ENCODE measurements at regions not wholly inside any gene's neighbourhood (a gene's known extent, or its start where the extent isn't known, plus 50 kb on each side); places are given as distances from the start of the nearest gene placed in this dataset.
"Not testable (repeated sequence)": the region's sequence is repeated elsewhere in the genome, so short reads cannot be mapped to it uniquely, and the experiment has no call there.

DNA sequence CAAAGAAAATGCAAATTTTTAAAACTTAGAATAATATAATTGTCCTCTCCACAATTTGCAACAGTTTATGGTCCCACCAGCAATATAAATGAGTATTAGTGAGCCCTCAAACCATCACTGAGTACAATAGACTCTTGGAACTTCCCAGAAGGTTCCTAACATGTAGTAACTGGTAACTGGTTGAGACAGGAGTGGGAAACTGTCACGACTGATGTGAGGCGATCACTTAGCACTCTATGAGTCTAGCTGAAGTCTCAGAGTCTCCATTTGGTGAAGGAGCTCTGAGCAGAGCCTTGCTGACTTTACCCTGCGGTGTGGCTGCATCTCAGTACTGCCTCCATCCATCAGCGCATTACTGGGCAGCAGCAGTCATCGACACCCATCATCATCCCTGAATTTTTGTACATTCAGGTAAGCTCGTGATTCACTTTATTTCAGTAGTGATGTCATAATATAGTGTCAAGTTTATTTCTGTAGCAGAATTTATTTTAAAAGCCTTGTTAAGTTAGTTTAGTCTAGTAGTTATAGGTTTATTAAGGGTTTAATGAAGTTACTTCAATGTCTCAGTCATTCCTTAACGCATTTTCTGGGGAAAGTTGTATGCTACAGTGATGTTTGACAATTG, 76.6 kb upstream of the ABCA1 start:
- Mint-ChIP-seq H3K4me1 (no peaks in the 10 kb centered on the region), H3K27me3 (peaks cover 2% of the 10 kb centered on the region), H3K4me3 (no peak overlapping the region), H3K9me3 (no peaks in the 10 kb centered on the region), H3K27ac (no peak overlapping the region), H3K36me3 (ENCODE audit: low read depth) (no peaks in the 10 kb centered on the region)
- CTCF ChIA-PET = no interaction called here
- DNase-seq (no peak), ATAC-seq (ENCODE audit: low read depth) (no peak)
- TF ChIP-seq, protein P1, sequence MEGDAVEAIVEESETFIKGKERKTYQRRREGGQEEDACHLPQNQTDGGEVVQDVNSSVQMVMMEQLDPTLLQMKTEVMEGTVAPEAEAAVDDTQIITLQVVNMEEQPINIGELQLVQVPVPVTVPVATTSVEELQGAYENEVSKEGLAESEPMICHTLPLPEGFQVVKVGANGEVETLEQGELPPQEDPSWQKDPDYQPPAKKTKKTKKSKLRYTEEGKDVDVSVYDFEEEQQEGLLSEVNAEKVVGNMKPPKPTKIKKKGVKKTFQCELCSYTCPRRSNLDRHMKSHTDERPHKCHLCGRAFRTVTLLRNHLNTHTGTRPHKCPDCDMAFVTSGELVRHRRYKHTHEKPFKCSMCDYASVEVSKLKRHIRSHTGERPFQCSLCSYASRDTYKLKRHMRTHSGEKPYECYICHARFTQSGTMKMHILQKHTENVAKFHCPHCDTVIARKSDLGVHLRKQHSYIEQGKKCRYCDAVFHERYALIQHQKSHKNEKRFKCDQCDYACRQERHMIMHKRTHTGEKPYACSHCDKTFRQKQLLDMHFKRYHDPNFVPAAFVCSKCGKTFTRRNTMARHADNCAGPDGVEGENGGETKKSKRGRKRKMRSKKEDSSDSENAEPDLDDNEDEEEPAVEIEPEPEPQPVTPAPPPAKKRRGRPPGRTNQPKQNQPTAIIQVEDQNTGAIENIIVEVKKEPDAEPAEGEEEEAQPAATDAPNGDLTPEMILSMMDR (IDR thresholded peaks at IDR 0.05) = no peak
- intact Hi-C loops (cut with micrococcal nuclease) = no loop called here
- POLR2A ChIA-PET = no interaction called here

DNA sequence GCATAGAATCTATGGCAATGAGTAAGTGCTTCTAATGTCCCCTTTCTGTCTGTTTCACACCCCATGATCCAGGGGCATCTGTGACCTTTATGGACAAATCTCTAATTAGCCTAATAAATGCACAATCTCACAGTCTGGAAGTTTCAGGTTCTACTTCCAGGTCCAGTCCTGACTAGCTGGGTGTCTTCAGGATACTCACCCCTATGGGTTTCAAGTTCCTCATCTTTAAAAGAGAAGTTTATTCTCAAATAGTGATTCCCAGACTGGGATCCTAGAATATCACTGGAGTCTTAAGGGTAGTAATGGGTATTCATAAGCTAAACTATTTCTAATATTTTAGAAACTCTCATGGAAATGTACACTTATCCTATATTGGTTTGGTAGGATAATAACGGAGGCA, 77.2 kb upstream of the ABCA1 start:
- H3K27ac Mint-ChIP-seq = no peak overlapping the region

DNA sequence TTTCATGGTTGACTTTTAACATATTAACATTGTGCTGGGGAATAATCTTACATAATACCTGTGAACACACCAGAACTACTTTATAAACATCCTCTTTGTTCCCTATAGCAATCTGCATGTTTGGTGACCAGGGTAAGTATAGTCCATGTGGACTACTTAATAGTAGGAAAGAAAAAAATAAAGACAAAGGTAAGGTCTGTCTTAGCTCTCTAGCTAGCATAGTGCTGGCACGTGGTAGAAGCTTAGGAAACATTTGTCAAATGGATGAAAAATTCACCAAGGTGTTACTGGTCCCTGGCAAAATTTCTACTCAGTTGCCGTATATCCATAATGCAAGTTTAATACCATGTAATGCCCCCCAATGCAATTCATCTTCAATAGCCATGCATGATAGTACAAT, 78.6 kb upstream of the ABCA1 start:
- DNase-seq (no peak), ATAC-seq (ENCODE audit: low read depth) (no peak)
- Mint-ChIP-seq H3K9me3 (no peaks in the 10 kb centered on the region), H3K27me3 (no peaks in the 10 kb centered on the region), H3K27ac (no peak overlapping the region), H3K4me3 (no peak overlapping the region), H3K4me1 (no peaks in the 10 kb centered on the region), H3K36me3 (ENCODE audit: low read depth) (no peaks in the 10 kb centered on the region)
- ChIA-PET CTCF (no interaction called here), POLR2A (no interaction called here)
- intact Hi-C loops (cut with micrococcal nuclease) = no loop called here
- TF ChIP-seq, protein P1 (IDR thresholded peaks at IDR 0.05) = no peak

More for the DNA sequence above, 77.2 kb upstream of the ABCA1 start:
- TF ChIP-seq, protein P1 (IDR thresholded peaks at IDR 0.05) = no peak
- intact Hi-C loops (cut with micrococcal nuclease) = no loop called here
- ChIA-PET POLR2A (no interaction called here), CTCF (no interaction called here)
- peaks cover under 1% of the 10 kb centered on the region for H3K27me3 Mint-ChIP-seq
- H3K4me3 Mint-ChIP-seq = no peak overlapping the region
- no peaks in the 10 kb centered on the region for H3K4me1 Mint-ChIP-seq
- no peak for DNase-seq
- no peak for ATAC-seq (ENCODE audit: low read depth)
- H3K9me3 Mint-ChIP-seq = no peaks in the 10 kb centered on the region
- no peaks in the 10 kb centered on the region for H3K36me3 Mint-ChIP-seq (ENCODE audit: low read depth)

DNA sequence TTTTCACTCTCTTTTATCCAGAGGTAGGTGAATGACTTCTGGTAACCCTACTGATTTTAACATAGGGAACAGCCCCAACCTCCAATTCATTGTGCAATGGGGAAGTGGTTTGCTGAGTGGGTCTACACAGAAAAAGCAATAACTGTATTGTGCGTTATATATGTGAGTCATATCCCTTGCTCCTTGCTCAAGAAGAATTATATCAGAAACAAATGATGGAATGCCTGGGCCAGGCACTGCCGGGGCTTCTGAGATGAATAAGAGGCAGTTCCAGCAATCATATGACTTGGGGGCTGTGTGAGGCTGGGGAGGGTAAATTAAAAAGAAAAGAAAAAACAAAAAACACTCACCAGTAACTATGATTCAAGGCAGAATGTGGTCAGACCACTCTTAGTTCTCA, 79.2 kb upstream of the ABCA1 start:
- ATAC-seq (ENCODE audit: low read depth) (no peak), DNase-seq (no peak)
- H3K4me3 Mint-ChIP-seq = no peak overlapping the region
- intact Hi-C loops (cut with micrococcal nuclease) = no loop called here
- ChIA-PET CTCF (no interaction called here), POLR2A (no interaction called here)
- H3K4me1 Mint-ChIP-seq = no peaks in the 10 kb centered on the region
- H3K27ac Mint-ChIP-seq = no peak overlapping the region
- H3K9me3 Mint-ChIP-seq = no peaks in the 10 kb centered on the region
- TF ChIP-seq, protein P1 (IDR thresholded peaks at IDR 0.05) = no peak
- H3K27me3 Mint-ChIP-seq = peaks cover 2% of the 10 kb centered on the region
- no peaks in the 10 kb centered on the region for H3K36me3 Mint-ChIP-seq (ENCODE audit: low read depth)

DNA sequence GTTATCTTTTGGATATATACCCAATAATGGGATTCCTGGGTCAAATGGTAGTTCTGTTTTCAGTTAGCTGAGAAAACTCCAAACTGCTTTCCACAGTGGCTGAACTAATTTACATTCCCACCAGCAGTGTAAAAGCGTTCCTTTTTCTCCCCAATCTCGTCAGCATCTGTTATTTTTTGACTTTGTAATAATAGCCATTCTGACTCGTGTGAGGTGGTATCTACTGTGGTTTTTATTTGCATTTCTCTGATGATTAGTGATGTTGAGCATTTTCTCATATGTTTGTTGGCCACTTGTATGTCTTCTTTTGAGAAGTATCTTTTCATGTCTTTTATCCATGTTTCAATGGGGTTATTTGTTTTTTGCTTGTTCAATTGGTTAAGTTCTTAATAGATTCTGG, 82.1 kb upstream of the ABCA1 start:
- intact Hi-C loops (cut with micrococcal nuclease); H3K27ac Mint-ChIP-seq: not testable (repeated sequence)

DNA sequence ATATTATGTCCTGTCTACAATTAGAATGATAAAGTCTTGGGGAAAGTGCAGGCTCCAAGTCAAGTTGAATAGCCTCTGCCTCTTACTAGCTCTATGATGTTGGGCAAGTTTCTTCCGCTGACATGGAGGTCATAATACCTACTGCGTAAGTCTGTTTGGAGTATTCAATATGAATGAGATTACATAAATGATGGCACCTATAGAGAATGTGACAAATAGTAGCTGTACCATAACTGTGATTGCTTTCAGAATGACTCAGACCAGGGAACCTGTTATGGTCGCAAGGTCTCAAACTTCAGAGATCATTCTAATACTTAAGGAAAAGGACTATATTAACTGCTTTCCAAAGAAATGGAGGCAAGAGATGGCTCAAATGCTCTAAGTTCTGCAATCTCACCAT, 94.0 kb upstream of the ABCA1 start:
- no peak for ATAC-seq (ENCODE audit: low read depth)
- ChIA-PET POLR2A (no interaction called here), CTCF (no interaction called here)
- TF ChIP-seq, protein P1 (IDR thresholded peaks at IDR 0.05) = no peak
- H3K36me3 Mint-ChIP-seq (ENCODE audit: low read depth) = no peaks in the 10 kb centered on the region
- DNase-seq = no peak
- no peaks in the 10 kb centered on the region for H3K4me1 Mint-ChIP-seq
- peaks cover 7% of the 10 kb centered on the region for H3K27me3 Mint-ChIP-seq
- H3K4me3 Mint-ChIP-seq = no peak overlapping the region
- intact Hi-C loops (cut with micrococcal nuclease) = no loop called here
- H3K27ac Mint-ChIP-seq = no peak overlapping the region
- H3K9me3 Mint-ChIP-seq = no peaks in the 10 kb centered on the region

More for the DNA sequence above, 82.1 kb upstream of the ABCA1 start:
- H3K36me3 Mint-ChIP-seq (ENCODE audit: low read depth); POLR2A ChIA-PET; DNase-seq; H3K4me3 Mint-ChIP-seq; H3K4me1 Mint-ChIP-seq; ATAC-seq (ENCODE audit: low read depth); H3K27me3 Mint-ChIP-seq; H3K9me3 Mint-ChIP-seq; CTCF ChIA-PET: not testable (repeated sequence)

DNA sequence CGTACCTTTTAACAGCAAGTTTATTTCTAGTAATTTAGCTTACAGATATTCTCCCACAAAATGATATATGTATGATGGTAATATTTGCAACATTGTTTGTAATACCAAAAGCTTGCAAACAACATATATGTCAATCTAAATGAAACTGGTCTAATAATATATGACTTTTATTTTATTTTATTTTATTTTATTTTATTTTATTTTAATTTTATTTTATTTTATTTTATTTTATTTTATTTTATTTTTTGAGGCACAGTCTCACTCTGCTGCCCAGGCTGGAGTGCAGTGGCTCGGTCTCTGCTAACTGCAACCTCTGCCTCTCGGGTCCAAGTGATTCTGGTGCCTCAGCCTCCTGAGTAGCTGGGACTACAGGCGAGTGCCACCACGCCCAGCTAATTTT, 94.6 kb upstream of the ABCA1 start:
- H3K36me3 Mint-ChIP-seq (ENCODE audit: low read depth); H3K27ac Mint-ChIP-seq; intact Hi-C loops (cut with micrococcal nuclease); H3K9me3 Mint-ChIP-seq; POLR2A ChIA-PET; CTCF ChIA-PET; H3K4me1 Mint-ChIP-seq; DNase-seq; ATAC-seq (ENCODE audit: low read depth); H3K27me3 Mint-ChIP-seq; H3K4me3 Mint-ChIP-seq: not testable (repeated sequence)
